ENCODE measurements at regions not wholly inside any gene's neighbourhood (a gene's known extent, or its start where the extent isn't known, plus 50 kb on each side); places are given as distances from the start of the nearest gene placed in this dataset.
"Not testable (repeated sequence)": the region's sequence is repeated elsewhere in the genome, so short reads cannot be mapped to it uniquely, and the experiment has no call there.

- TF ChIP-seq CTCF, POLR2A (IDR thresholded peaks at IDR 0.05): not testable (repeated sequence)
Observed at GRCh38 chr22:23448499-23449288, 131.4 kb downstream of the IGLL1 start.

Data from body of pancreas (tissue), 4 donors.